SK-N-MC (cell line): ENCODE measurements at regions not wholly inside any gene's neighbourhood (a gene's known extent, or its start where the extent isn't known, plus 50 kb on each side); places are given as distances from the start of the nearest gene placed in this dataset.

Experiments
- EZH2 ChIP-seq: fragments of 200-600 bp; sonication (generic); IDR thresholded peaks from one replicate; pipeline ENCODE4 v1.6.1; 2017; ENCODE audit warnings: antibody characterized with exemption
- POLR2AphosphoS5 ChIP-seq: IDR thresholded peaks from 2 replicates; pipeline ENCODE4 v1.6.1; 2012; ENCODE audit warnings: mild to moderate bottlenecking, low read depth, low read length, borderline replicate concordance

GRCh38 chr11:91804042-91804441, 420.6 kb upstream of the FAT3 start:
- TF ChIP-seq POLR2AphosphoS5, result no peak
- TF ChIP-seq EZH2, result no peak
